ENCODE measurements at regions not wholly inside any gene's neighbourhood (a gene's known extent, or its start where the extent isn't known, plus 50 kb on each side); places are given as distances from the start of the nearest gene placed in this dataset.

DNA sequence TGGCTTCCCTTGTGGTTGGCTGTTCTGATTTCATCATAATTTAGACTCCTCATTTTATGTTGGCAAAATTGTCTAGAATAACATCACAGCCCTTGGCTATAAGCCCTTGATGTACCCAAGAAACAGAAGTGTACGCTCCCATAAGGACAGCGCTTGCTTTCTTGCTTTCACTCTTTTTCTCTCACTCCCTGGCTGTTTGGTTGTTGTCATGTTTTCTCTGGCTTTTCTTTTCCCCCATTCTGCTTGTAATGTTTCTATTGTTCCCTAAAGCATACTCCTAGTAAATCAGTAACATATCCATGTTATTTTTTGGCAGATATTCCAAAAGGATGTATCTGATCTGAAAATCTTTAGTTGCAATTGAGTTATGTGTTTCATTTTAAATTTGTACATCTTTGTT, 530.5 kb downstream of the NOVA1 start:
- TF ChIP-seq, protein P1, sequence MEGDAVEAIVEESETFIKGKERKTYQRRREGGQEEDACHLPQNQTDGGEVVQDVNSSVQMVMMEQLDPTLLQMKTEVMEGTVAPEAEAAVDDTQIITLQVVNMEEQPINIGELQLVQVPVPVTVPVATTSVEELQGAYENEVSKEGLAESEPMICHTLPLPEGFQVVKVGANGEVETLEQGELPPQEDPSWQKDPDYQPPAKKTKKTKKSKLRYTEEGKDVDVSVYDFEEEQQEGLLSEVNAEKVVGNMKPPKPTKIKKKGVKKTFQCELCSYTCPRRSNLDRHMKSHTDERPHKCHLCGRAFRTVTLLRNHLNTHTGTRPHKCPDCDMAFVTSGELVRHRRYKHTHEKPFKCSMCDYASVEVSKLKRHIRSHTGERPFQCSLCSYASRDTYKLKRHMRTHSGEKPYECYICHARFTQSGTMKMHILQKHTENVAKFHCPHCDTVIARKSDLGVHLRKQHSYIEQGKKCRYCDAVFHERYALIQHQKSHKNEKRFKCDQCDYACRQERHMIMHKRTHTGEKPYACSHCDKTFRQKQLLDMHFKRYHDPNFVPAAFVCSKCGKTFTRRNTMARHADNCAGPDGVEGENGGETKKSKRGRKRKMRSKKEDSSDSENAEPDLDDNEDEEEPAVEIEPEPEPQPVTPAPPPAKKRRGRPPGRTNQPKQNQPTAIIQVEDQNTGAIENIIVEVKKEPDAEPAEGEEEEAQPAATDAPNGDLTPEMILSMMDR (IDR thresholded peaks at IDR 0.05 in 8 of 11, conservative IDR thresholded peaks at IDR 0.05 in 3 of 11): no peak
- TF ChIP-seq POLR2A (IDR thresholded peaks at IDR 0.05): no peak
